GM19351 (cell line): ENCODE measurements at regions not wholly inside any gene's neighbourhood (a gene's known extent, or its start where the extent isn't known, plus 50 kb on each side); places are given as distances from the start of the nearest gene placed in this dataset.

Experiments
- ATAC-seq: cut with Tn5 transposase; IDR thresholded peaks from one replicate; pipeline ENCODE4 v1.9.1; 2021; ENCODE audit warnings: mild to moderate bottlenecking, moderate library complexity; ENCODE audit not compliant: unreplicated experiment

DNA sequence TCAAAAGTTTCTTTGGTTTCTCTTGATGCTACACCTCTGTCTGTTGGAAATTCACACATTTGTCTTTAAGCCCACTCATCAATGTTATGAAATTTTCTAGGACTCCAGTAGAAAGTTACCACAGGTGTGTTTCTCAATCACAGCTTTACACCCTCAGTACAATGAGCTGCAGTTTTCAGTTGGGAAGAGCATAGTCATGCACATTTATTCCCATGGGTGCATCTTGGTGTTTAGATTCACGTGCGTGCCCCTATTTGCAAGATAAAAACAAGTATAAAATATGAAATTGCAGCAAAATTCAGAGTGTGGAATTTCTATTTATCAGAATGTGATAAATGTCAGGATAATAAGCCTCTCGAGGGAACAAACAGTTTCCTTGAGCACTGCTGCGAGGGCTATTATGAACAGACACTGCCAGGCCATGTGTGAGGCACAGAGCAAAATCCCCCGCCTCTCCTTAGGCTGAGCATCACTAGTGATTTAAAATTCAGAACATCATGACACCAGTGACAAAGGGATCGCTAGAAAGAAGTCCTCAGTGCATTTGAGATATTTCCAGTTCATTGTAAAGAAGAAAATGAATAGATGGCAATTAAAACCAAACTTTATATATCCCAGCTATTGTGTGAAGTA, 512.2 kb upstream of the TCF4 start:
- no peak for ATAC-seq

DNA sequence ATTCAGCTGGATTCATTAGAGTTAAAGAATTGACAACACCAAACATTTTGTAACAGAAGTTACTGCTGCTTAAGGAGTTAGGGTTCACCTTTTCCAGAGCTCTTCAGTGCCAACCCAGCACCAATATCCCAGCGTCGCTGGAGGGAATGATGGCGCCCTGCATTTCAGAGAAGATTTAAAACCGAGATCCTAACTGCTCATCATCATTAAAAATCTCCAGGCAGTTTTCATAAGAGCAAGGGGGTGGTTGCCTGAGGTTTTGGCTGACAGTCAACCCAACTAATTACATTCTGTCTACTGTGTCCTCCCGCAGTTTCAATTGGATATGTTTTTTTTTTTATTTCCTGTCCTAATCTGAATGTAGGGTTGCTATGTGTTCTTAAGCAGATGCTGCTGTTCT, 509.6 kb upstream of the TCF4 start:
- no peak for ATAC-seq

DNA sequence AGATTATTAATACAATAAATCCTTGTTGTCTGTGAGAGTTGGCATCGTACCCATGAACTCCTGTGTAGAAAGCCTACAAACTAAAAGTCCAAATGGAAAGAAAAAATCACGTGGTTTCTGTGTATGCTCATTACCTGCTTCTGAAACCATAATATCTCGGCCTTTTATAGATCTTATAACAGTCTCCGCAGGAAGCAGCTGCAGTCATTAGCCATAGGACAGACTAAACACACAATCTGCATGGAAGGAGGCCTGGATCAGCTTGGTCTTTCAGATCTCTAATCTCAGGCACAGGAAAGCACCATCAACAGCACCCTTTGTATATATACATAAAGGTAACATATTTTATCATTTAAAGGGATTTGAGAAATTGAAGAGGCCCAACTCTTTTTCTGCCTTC, 508.9 kb upstream of the TCF4 start:
- no peak for ATAC-seq

DNA sequence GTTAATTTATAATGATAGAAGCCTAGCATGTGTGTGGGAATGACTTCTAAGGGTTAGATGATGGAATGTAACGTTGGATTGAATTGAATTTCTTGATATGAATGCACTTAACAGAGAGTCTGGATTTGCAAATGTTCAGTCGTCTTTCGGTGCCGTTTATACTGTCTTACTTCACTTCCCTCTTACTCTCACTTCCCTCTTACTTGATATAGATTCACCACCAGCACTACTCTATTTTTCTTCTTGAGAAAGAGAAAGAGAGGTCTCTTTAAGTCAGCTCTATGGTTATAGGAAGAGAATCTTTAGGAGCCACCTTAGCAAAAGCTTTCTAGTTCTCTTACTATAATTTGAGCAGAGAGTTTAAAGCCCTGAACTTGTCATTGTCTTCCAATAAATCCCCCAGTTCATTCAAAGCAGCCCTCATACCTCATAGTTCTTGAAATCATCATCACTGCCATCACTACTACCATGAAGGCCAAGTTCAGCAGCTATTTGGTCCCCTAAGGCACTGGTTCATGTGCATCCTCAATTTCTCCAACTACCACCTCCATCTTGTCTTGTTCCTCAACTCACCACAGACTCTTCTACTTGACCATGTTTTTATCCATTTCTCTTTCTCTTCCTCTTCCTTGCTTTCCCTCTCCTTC, 501.7 kb upstream of the TCF4 start:
- peak; percentile 80 for ATAC-seq

DNA sequence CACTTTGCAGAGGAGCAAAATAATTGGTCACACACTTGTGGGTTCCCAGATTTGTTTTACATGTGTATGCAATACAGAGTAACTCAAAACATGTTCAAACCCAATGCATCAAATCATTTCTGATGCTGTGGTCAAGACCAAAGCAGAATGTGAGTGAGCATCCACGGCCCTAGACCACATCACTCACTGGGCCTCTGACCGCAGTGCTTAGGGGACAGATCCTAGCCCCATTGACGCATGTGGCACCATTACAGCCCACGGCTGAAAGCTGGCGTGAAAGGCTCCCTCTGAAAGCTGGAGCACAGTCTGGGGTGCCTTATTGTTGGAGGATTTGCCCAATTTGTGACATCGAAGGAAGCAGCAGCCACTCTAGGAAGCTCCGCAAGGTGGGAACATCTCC, 498.8 kb upstream of the TCF4 start:
- ATAC-seq: peak; percentile 44

DNA sequence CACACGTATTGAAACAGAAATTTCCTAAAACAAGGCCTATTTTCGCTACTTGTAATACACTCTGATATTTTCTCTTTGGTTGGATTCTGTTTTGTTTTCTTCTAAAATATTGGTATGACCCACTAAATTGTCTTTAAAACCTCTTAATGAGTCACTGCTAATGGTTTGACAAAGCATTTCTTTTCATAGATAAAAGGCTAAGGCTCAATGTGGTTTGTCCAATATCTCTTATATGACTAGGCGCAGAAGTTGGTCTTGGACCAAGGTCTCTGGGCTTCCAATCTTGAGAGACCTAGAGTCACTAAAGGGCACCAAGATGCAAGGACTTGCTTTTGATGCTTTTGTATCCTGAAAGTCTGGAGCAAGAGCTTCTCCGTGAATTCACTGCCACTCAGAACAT, 498.2 kb upstream of the TCF4 start:
- no peak for ATAC-seq

DNA sequence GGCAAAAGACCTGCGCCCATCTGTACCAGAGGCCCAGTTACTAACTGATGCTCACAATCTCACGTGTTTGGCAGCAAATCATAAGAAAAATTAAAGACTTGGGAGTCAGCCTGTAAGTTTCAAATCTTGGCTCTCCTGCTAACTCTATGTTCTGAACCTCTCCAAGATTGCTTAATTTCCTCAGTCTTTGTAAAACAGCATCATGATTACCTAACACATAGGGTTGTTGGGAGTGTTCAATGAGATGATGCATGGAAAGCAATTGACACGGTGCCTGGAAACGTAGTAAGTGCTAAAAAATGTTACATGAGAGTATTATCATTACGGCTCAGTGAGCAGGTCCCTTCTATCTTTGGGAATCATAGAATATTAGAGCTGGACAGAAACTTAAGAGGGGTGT, 497.6 kb upstream of the TCF4 start:
- ATAC-seq: no peak

DNA sequence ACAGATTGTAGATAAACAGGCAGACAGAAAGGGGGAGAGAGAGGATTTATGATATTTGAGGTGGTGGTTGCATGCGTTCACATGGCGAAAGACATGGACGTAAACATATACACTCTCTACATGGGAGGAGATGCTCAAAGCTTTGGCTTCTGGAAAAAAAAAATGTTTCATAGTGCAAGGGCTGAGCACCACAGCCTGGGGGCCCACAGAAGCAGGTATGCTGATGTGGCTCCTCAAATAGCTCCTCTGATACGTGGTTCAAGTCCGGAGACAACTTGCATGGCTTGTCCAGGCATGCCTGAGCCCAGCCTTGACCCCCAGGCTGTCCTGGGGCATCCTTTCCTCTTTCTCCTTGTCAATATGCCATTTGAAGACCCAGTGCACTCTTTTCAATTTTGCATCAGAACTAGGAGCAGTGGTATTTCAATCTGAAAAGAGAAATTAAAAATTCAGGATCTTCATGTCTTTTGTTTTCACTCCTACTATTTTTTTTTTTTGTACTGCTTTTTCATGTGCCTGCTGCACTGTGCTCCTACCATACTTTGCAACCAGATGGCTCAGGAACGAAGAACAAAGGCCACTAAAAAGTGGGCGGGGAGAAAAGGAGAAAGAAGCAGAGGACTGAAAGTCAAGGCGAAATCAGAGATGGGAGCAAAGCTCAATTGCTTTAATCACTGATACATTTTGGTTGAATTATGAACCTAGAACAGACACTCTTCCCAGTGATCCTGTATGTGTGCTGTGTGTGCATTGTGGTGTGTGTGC, 495.7 kb upstream of the TCF4 start:
- ATAC-seq: no peak

DNA sequence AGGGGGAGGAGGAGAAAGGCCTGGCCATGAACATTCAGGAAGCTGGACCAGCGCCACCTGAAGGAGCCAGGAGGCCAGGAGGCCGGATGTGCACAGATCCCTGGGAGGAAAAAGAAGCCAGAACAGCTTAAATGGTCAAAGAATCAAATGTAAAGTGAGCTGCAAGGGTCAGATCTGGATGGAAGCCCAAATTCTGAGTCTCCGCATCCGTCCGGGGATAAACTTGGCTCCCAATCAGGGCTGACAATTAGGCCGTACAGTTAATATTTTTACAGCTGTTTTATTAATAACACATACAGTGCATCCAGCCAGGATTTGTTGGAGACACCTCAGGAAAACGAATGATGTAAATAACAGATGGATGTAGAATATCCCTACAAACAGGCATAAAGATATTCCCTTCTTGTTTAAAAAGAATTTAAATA, 495.1 kb upstream of the TCF4 start:
- no peak for ATAC-seq

DNA sequence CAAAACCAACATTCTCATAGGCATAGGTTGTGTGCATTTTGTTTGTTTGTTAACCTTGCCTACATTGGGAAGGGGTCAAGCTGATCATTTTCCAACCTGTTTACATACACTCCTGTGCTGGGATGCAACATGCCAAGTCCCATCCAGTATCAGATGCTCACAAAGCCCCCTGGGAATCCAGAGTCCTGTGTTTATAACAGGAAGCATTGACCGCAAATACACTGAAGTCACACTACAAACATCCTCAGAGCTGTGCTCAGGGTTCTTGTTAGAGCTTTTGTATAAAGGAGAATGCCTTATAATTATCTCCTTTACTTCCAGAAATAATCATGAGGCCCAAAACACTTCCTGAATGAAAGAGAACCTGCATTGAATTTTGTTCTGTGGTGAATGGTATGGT, 488.7 kb upstream of the TCF4 start:
- no peak for ATAC-seq

DNA sequence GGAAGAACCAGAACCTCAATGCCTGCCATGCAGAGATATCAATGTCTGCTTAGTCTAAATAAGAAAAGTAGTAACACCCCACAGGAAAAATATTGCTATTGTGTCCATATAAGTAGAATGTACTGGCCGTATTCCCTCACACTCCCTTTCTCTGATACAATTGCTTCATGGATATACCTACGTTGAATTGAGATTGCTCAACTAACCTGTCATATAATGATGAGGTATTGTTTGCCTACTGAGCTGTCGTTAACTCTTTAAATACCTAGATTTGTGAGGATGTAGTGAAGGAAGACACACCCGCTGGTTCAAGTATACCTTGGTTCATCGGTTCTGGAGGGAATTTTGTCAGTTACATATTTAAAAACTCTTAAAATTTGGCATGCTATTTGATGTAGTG, 480.7 kb upstream of the TCF4 start:
- ATAC-seq: no peak

DNA sequence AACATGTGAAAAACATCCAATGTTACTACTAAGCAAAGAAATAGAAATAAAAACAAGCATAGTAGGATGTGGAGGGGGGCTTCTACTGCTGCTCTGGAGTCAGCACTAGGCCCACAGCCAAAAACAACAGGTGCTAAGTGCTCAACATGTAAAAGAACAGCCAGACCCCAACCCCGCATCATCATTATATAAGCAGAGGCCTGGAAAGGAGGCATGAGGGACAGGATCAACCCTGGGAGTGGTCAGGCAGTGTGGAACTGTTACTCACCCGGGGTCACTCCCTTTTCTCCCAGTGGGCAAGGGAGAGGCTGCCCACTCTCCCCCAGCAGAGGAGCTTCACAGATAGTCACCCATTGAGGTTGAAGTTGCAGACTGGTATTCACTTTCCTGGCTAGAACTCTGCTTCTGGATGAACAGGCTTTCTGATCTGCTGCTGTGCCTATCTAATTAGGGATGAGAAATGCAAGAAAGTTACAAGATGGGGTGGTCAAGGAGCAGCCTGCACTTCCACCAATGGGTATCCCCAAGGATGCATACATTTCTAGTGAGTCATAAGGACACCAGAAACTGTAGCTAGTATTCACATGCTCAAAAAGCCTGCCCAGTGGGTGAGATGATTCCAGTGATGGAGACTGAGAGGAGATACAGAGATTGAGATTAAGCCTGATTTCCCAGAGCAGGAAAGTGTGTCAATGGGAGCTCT, 480.1 kb upstream of the TCF4 start:
- ATAC-seq: no peak

DNA sequence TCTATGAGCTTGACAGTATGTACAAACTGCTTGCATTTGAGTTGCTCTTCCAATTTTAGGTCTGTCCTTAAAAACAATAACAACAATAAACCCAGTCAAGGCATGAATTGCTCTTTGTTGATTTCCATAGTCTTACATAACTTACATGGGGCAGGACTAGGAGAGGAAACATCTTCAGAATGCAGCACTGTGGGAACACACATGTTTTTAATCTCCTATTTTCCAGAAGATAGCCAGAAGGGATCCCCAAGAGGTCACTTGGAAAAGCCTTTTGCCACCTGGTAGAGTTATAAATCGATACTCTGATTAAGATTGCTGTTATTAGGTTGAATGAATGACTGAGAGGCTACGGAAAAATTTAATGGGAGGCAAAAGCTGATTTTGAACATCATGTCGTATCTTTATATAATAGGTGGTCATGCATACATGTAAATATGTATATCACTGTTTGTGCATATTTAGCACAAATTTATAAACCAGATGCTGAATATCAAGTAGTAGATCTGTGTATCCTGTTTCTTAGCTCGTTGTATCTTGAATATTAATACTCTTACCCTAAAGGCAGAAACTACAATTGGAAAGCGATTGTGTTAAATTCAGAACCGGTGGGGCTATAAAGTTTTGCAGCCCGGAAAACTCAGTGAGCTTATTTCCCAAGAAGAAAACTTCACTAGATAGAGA, 479.4 kb upstream of the TCF4 start:
- no peak for ATAC-seq

DNA sequence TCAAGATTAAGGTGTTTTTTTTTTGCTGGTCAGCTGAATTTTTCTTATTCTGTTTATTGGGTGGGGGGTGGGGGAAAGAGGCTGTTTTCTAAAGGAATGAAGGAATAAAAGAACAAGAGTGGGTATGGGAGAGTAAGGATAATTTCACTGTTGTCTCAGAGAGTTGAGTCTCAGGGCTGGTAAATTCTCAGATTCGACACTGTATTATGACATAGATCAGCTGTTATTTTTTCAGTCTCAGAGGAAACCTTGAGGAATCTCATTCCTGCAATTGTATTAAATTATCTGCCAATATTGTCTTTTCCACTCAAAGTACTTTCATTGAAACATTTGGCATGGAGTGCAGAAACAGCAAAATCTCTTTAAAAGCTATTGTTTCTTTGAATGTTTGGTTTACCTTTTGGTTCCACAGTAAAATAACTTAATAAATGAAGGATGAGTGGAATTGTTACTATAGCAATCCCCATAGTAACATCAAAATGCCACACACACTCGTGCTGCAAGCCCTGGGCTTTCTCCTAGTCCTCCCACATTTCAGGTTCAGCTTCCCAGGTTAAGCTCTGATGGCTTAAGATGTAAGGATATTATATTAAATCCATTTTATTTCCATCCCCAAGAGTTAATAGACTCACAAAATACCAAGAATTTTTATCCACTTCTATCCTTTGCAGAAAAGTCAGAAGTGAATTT, 478.7 kb upstream of the TCF4 start:
- ATAC-seq: no peak

DNA sequence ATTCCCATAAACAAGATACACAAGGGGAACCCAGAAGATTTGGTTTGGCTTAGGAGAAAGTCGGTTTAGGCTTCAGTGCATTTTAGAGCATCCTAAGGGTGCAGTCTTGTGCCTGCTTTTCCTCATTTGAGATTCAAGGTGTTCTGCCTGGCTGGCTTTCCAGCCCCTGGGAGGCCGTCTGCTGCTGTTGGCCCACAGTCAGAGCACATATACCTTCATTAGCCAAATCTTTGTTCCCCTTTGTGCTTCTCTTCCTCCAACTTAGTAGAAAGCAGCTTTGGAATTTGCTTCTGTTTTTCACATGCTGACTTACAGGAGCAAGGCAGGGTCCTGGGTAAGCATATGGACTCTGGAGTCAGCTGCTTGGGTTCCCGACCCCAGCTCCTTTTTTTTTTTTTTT, 477.1 kb upstream of the TCF4 start:
- ATAC-seq: no peak

DNA sequence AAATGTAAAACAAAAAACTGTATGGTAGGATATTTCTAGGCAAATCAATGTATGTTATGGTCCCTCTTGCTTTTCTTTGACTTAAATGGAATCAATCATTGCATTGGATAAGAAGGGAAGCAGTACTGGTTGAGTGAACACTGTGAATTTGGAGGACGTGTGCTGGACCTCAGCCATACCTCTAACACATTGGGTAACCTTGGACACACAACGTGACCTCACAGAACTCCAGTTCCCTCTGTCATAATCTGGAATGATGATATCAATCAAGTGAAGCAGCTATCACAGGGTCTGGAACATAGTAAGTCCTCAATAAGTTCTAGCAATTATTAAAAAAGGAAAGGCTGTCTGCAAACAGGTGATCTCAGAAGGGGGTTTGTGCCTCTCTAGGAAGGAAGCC, 474.9 kb upstream of the TCF4 start:
- no peak for ATAC-seq

DNA sequence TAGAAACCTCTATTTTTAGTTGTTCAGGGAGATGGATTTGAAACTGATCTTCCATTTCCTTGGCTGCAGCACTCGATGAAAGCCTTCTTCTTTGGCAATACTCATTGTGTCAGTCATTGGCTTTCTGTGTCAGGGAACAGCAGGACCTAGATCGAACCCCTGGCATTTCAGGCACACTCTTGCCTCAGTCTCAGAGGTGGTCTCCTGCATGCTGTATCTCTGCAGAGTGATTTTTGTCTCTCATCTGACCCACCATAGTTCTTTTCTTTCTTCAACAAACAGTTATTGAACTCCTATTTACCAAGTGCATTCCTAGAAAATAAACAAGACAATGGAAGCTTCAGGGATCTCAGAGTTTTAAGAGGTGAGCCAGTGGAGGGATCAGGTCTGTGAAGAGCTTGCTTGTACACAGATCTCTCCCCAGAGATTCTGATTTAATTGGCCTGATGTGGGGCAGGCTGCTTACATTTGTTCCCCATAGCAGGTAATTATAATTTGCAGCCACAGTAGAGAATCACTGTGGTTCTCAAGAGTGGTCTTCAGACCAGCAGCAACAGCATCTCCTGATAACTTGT, 473.1 kb upstream of the TCF4 start:
- ATAC-seq: no peak

DNA sequence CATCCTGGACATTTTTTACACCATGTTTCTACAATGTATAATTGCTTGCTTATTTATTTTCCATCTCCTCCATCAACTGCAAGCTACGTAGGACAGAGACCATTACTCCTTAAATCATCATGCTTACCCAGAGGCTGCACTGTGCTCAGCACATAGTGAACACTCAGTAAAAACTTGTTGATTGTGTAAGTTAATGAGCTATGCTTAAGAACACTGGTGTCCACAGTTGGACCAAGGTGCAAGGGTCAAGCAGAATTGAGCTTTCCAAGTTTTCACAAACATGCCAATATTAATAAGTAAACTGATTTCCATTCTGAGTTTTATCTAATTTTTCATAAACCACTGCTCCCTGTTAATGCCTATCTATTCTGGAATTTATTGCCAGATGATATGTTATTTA, 464.2 kb upstream of the TCF4 start:
- no peak for ATAC-seq

DNA sequence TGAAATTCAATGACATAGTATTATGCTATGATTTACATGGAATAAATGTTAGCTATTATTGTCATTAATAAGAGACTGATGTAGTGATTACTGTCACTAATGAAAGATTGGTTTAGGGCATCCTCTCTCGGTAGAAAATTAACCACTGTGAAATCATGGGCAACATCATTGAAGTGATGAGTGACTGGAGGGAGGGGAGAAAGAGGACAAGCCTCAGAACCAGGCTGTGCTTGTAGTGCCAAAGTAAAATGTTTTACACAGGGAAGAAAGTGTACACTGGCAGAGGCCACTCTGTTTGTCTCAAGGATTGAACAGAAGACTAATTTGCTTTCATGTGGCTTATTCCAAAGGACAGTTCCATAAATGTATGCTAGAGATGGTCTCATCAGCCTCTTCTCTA, 456.2 kb upstream of the TCF4 start:
- ATAC-seq: no peak

DNA sequence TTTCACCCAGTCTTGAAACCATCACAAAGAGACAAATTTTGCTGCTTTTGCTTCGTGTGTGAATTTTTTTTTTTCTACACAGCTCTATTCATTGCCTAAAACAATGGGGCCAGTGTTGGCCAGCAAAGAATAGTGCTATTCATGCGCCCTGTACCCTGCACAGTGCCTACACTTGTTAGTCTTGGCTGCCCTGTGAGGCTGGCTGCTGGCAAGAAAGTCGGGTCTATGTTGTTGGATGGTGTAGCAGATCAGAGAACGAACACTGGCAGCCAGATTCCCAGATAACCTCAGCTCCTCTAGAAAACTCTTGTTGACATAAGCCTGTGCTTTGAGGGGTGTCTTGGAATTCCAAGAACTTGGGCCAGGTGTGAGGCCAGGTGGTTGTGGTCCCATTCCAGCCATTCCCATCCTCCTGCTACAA, 455.7 kb upstream of the TCF4 start:
- no peak for ATAC-seq
